NCI-H2196 treated with DMSO at 0.1 percent for 48 hours (cell line): ENCODE measurements at regions not wholly inside any gene's neighbourhood (a gene's known extent, or its start where the extent isn't known, plus 50 kb on each side); places are given as distances from the start of the nearest gene placed in this dataset.

Experiments used
- DNase-seq: peaks from one replicate; lab custom pipeline; 2025; ENCODE audit not compliant: unreplicated experiment; lab: John Stamatoyannopoulos, UW

DNA sequence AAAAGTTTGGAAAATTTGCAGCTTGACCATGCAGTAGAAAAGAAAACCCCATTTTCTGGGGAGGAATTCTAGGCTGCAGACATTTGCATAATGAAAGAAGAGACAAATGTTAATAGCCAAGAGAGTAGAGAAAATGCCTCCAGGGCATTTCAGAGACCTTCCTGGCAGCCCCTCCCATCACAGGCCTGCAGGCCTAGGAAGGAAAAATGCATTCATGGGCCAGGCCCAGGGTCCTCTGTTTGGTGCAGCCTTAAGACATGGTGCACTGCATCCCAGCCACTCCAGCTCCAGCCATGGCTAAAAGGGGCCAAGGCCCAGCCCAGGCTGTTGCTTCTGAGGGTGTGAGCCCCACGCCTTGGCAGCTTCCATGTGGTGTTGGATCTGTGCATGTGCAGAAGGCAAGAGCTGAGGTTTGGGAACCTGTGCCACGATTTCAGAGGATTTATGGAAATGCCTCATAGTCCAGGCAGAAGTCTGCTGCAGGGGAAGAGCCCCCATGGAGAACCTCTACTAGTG lies 75.0 kb upstream of the OR13F1 start:
- no peak for DNase-seq

DNA sequence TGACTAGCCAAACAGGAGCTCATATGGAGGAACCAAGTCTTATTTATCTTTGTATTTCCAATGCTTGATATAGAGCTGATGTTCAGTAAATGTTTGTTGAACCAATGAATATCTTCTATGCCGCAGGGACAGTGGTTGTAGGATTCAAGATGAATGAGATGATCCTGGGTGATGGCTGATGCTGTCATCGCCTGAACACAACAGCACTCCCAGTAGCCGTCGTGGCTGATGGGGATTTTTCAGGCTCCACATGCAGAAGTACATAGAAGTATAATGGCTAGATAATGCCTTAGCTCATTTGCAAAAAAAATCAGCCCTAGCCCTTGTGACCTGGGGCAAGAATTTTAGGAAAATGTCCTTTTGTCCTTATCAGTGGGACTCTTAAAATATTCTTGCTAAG lies 69.0 kb upstream of the OR13F1 start:
- DNase-seq = no peak

DNA sequence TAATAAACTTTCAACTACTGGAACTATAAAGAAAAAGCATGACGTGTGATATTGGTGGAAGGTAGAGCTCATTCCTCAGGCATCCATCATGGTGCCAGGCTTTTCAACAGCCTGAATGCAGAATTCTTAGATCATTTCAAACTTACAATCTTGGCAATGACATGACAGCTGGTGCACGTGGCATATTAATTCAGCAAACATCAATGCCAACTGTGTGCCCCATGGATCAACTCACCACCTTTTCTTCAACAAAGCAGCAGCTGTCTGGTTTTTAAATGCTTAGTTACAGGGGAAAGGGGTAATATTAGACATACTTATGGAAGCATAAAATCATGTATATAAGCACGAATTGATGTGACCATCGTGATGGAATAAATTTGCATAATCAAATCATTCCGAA lies 56.0 kb upstream of the OR13F1 start:
- DNase-seq = no peak
